ENCODE measurements at regions not wholly inside any gene's neighbourhood (a gene's known extent, or its start where the extent isn't known, plus 50 kb on each side); places are given as distances from the start of the nearest gene placed in this dataset.

- H3K14ac ChIP-seq (ENCODE audit: insufficient read length), result no peak overlapping the region
- WGBS, 2 experiments (ENCODE audit: extremely low coverage in 1 of 2, insufficient coverage in 1 of 2, insufficient read length in 1 of 2, insufficient replicate concordance in 2 of 2, low coverage in 1 of 2, low lambda C conversion rate in 2 of 2, missing lambda C conversion rate in 1 of 2), result 77% methylated on average over 1 of the region's 1 CpG; no CpG with 5 or more reads in 1 of the 2 experiments
- DNase-seq (ENCODE audit: low read depth in 1 of 2, low spot score in 2 of 2) (no peak), FAIRE-seq (no peak)
- no peak overlapping the region for H2BK120ac ChIP-seq (replicated peaks; ENCODE audit: low read depth, low read length)
- no peak overlapping the region for H3K23ac ChIP-seq (ENCODE audit: insufficient read length)
- no peak overlapping the region for H4K5ac ChIP-seq (ENCODE audit: insufficient read length, low read depth, low read length)
- no peak overlapping the region for H2BK15ac ChIP-seq (ENCODE audit: low read length)
- H3K9me3 ChIP-seq (ENCODE audit: insufficient read depth in 2 of 2, low read depth in 1 of 2, low read length in 1 of 2), result no peaks in the 10 kb centered on the region
- H3K27ac ChIP-seq (ENCODE audit: low read depth, low read length), result no peak overlapping the region
- H2AK5ac ChIP-seq (ENCODE audit: low read depth, low read length), result no peak overlapping the region
- H4K91ac ChIP-seq (replicated peaks; ENCODE audit: insufficient read length, low read length), result no peak overlapping the region
- no peaks in the 10 kb centered on the region for H3K36me3 ChIP-seq (ENCODE audit: control insufficient read depth in 2 of 4, insufficient read depth in 4 of 4, low read length in 3 of 4)
- H4K20me1 ChIP-seq (replicated peaks in 1 of 2; ENCODE audit: control insufficient read depth in 1 of 2, insufficient read depth in 2 of 2, low read length in 2 of 2), result no peaks in the 10 kb centered on the region
- no peak overlapping the region for H2BK5ac ChIP-seq (ENCODE audit: low read depth, low read length)
- H3K27me3 ChIP-seq (replicated peaks in 1 of 4; ENCODE audit: control insufficient read depth in 3 of 4, extremely low read depth in 1 of 4, insufficient read depth in 3 of 4, low read length in 3 of 4), result no peaks in the 10 kb centered on the region; a peak in 1 of 7 replicates
- no peaks in the 10 kb centered on the region for H3K4me1 ChIP-seq (replicated peaks in 1 of 4; ENCODE audit: control insufficient read depth in 3 of 4, insufficient read depth in 4 of 4, low read length in 3 of 4)
- H2AFZ ChIP-seq (ENCODE audit: low read length), result no peak overlapping the region
- no peak overlapping the region for H3K4ac ChIP-seq (replicated peaks; ENCODE audit: insufficient read length, low read depth, low read length)
- no peak overlapping the region for H3K4me2 ChIP-seq (ENCODE audit: insufficient read depth in 1 of 2, low read depth in 2 of 2, low read length in 2 of 2)
- POLR2A ChIA-PET (ENCODE audit: partially characterized antibody), result interaction anchor here (0.9 kb wide), 1 partner anchor 12 kb away, joined by 3 read pairs; no protein-coding TSS in a partner anchor
- CTCF ChIA-PET (ENCODE audit: partially characterized antibody), result interaction anchor here (0.7 to 1.6 kb wide), 3 partner anchors 10 to 51 kb away, joined by 3 to 4 read pairs (median 3); no protein-coding TSS in a partner anchor
- H3K9ac ChIP-seq (replicated peaks in 1 of 4; ENCODE audit: extremely low read depth in 1 of 4, low read depth in 3 of 4, low read length in 3 of 4), result no peak overlapping the region
- H3K23me2 ChIP-seq (ENCODE audit: low read depth, low read length), result no peaks in the 10 kb centered on the region
- H3K56ac ChIP-seq (replicated peaks; ENCODE audit: insufficient read length, low read depth, low read length), result no peak overlapping the region
- H3K79me2 ChIP-seq (ENCODE audit: control insufficient read depth in 1 of 2, insufficient read depth in 2 of 2, low read length in 2 of 2), result no peaks in the 10 kb centered on the region
- H3K18ac ChIP-seq (ENCODE audit: extremely low read depth, low read length), result no peak overlapping the region
- no peaks in the 10 kb centered on the region for H3K79me1 ChIP-seq (ENCODE audit: low read depth, low read length)
- no peak overlapping the region for H2BK12ac ChIP-seq (ENCODE audit: low read depth, low read length)
- H4K8ac ChIP-seq (ENCODE audit: extremely low read depth, insufficient read depth, low read length), result no peak overlapping the region
- no peak overlapping the region for H3K4me3 ChIP-seq (ENCODE audit: extremely low read depth in 1 of 4, insufficient read depth in 2 of 4, low read depth in 3 of 4, low read length in 4 of 4)
- H2BK20ac ChIP-seq (ENCODE audit: low read length), result no peak overlapping the region
- TF ChIP-seq SIX5 (IDR thresholded peaks at IDR 0.05; ENCODE audit: low read depth, low read length), result no peak
- TF ChIP-seq EP300 (IDR thresholded peaks at IDR 0.05; ENCODE audit: borderline replicate concordance in 1 of 2, low read depth in 2 of 2, low read length in 2 of 2), result no peak
- no peak for TF ChIP-seq ASH2L (IDR thresholded peaks at IDR 0.05; ENCODE audit: low read length)
- TF ChIP-seq HDAC2 (IDR thresholded peaks at IDR 0.05; ENCODE audit: borderline replicate concordance in 1 of 2, low read depth in 2 of 2, low read length in 2 of 2), result no peak
Observed at GRCh38 chr11:134768463-134768862, 356.4 kb upstream of the B3GAT1 start.
